HG02840 (cell line): ENCODE measurements at regions not wholly inside any gene's neighbourhood (a gene's known extent, or its start where the extent isn't known, plus 50 kb on each side); places are given as distances from the start of the nearest gene placed in this dataset.
"Not testable (repeated sequence)": the region's sequence is repeated elsewhere in the genome, so short reads cannot be mapped to it uniquely, and the experiment has no call there.

Experiments
- ATAC-seq: cut with Tn5 transposase; IDR thresholded peaks from one replicate; pipeline ENCODE4 v1.9.1; 2021; ENCODE audit warnings: mild to moderate bottlenecking, moderate library complexity, moderate number of reproducible peaks; ENCODE audit not compliant: unreplicated experiment, low FRiP score

DNA sequence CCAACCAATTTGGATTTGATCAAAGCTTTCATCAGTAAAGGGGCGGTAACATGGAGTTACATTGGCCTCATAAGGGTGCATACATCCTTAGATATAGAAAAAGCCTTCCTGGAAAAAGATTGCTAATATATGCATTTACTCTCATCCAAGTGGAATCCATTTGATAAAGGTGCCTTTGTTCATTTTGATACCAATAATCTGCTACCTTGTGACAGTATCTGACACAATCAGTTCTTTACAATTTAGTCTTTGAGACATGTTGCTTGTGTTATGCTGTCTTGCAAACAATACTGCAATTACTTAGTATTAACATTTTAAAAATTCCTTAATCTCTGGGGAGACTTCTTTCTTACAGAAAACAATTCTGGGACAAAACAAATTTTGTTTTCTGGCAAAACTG is 654.4 kb upstream of the SLC35B3 start:
- no peak for ATAC-seq

DNA sequence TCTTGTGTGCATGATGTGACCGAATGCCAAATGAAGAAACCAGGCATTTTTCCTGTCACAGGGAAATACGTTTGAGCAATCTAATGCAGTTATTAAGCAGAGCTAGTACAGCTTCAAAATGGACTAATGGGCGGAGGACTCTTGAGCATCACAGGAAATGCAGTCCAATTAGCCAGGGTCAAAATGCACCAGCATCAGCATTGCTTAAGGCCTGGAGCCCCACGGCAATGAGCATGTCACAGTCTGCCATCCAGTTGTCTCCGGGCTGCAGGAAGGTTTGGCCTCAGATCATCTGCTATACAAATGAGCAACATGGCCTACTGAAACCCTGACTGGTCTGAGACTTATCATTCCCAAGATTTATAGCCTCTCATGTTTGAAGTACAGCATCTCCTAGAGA is 652.1 kb upstream of the SLC35B3 start:
- no peak for ATAC-seq

DNA sequence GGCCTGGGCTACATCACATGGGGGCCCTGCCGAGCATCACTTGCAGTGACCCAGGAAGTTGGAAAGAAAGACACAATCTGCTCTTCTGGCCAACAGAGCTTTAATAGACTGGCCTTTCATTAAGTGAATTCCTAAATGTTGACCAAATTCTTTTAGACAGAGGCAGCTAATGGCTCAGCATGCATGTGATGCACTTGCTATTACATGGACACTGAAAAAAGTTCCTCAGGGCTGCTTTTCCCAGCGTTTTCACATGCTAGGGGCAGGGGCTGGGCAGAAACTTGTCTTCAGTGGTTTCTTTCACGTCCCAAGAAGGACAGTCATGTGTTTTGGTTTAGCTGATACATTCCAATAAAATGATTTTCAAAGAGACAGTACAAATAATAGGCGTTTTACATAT is 651.0 kb upstream of the SLC35B3 start:
- ATAC-seq, result no peak

DNA sequence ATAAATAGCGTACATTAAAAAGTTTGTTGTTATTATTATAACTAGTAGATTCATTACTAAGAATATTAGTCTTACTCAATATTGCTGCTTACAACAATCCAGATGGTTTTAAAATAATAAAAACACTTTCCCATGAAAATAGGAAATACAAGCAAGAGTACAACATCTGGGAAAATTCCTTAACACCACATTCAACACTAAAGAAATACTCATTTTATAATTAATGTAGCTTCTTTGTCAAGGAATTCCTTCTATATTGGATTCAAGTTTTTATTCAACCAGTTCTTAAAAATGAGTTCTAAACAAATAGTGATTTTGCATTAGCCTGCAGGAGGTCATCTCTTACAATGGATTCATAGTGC is 650.3 kb upstream of the SLC35B3 start:
- ATAC-seq, result no peak

DNA sequence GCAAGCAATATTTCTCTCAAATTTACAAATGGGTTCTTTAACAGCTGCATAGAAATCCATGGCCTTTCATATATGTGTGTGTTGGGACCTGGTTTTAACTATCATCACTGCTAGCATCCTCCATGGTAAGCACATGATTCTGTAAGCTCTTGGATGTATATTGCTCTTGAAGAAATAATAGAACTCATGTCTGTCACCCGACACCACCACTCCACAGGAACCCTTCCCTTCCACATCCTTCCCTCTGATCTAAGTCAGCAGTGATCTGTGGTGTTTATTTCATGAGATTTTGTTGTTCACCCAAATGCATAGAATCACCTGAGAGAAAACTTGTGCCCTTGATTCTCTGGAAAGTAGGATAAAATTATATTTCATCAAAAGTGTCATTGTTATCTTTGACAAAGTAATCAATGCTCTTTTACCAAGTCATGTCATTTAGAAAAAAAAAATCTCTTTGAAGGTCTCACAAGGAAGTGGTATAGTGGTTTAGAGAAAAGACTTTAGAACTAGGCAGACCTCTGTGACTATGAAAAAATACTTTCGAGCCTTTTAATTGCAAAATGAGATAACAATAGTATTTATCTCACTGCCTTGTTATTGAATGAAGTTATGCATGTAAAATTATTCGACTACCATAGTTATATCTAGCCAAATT is 649.8 kb upstream of the SLC35B3 start:
- ATAC-seq, result no peak

DNA sequence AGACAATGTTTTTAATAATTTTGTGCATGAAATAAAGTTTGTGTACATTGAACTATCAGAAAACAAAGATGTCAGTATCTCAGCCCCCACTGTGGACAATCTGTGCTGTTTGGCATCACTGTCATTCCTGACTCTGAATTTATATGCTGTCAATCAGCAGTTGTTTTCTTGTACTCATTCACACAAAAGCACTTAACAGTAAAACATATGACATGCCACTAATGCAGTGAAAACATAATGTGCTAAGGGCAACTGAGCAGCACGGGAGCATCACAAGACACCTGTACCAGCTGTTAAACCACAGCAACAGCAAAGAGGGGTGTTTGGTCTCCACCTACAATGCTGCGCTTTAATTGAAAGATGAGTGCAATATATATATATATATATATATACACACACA is 647.8 kb upstream of the SLC35B3 start:
- ATAC-seq, result no peak

DNA sequence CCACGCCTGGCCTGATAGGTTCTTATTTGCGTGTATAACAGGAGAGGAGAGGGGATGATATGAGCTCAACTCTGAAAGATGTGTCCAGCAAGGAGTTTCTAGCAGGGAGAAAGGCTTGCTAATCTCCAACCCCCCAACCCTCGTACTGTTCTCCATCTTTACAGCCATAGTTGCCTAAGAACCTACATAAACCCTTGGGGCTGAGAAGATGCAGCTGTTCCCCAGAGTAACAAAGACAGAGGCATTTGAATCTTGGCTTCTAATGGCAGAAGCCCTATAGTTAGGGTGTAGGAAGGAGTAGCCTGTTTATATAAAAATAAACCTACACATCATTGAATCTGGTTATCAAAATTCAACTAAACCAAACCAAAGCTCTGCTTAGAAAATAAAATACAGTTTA is 631.4 kb upstream of the SLC35B3 start:
- no peak for ATAC-seq

DNA sequence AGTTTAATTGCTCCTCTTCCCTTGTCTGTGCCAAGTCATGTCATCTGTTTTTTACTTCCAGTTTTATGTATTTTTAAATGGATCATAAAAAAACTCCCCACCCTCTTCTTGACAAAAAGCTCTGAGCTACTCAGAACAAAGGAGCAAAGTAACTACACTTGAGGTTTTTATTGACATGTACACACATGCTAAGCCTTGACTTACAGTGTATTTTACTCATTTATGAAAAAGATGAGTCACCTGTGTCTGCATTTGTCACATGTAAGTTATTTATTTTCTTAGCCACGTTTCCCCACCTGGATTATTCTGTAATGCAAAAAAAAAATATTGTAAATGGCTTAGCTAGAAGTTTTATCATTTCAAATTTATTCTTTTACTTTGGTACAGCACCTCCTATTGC is 628.8 kb upstream of the SLC35B3 start:
- ATAC-seq, result no peak

DNA sequence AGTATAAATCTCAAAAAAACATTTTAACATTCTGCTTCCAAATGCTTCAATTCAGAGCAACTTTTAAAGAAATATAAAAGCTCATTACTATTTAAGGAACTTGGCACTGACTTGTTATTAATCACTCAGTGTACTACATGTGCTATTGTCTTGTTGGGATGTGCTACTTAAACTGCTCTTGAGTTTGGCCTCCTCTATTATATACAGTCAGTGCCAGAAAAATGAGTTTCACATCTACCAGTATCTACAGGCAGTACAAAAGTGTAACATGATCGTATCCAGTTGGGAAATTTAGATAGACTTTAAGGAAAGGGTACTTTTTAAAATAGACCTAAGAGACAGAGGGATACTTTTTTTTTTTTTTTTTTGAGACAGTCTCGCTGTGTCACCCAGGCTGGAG is 627.3 kb upstream of the SLC35B3 start:
- no peak for ATAC-seq

DNA sequence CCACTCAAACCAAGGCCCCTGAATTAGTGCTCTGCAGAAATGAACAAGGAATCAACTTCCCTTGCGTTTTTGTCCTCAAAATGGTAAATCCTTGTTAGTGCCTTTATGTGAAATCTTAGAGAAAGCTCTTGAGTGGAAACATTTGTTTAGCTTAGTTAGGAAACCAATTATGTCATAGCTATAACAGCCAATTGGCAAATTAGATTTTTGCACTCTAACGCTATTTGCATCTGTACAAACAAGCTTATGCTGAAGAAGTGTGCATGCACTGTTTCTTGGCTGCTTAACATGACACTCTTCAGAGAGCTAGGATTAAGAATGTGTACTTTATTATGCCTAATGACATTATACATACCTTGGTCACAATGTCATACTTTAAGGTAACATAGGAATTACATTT is 622.6 kb upstream of the SLC35B3 start:
- ATAC-seq, result no peak

DNA sequence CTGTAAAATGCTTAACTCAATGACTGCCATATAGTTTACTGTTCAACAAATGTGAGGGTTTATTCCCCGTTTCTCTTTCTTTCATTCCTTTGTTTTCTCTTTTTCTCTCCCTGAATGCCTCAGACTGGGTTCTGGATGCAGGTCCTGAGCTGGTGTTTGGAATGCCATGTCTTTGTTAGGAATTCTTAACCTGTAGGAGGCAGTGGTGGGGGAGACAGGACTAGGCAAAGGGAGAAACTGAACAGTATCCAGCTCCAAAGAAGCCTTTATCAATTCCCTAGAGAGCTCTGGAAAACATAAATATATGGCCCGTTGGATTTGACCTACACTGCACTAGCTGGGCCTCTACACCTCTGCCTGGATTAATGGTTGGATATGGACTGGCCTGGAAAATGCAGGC is 621.2 kb upstream of the SLC35B3 start:
- no peak for ATAC-seq

DNA sequence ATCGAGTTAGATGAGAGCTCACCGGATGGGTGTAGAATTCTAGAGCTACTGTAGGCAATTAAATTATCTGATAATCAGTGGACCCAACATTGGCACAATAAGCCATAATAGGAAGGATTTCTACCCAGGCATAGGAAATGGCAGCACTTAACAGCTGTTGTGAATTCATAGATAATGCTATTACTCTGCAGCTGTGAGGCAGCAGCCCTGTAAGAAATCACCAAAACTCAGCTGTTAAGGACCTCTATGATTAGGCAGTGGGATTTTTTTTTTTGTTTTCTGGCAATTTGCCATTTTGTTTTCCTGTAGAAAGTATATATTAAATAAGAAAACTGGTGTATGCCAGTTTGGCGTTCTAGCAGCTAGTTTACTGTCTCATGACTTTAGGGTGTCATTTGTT is 609.1 kb upstream of the SLC35B3 start:
- no peak for ATAC-seq

DNA sequence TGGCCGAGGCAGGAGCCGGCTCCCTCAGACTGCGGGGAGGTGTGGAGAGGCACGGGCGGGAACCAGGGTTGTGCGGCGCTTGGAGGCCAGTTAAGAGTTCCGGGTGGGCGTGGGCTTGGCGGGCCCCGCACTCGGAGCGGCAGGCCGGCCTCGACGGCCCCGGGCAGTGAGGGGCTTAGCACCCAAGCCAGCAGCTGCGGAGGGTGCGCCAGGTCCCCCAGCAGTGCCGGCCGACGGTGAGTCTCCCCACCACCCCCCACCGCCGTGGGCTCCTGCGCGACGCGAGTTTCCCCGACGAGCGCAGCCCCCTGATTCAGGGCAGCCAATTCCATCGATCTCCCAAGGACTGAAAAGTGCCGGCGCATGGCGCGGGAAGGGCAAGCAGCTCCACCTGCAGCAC is 605.4 kb upstream of the SLC35B3 start:
- ATAC-seq, result no peak

DNA sequence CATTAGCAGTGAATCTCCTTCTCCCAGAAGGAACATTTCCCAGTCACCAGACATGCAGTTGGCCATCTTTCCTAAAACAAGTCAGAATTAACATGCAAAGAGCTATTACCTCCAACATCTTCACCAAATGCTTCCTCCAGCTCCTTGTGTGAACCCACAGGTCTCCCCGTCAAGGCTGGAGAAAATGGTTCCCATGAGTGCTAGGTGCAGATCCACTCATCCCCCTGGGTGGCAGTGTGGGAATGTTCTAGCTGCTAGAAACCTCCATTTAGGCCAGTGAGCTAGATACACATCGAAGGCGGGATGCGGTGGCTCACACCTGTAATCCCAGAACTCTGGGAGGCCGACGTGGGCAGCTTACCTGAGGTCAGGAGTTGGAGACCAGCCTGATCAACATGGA is 603.9 kb upstream of the SLC35B3 start:
- ATAC-seq, result no peak

DNA sequence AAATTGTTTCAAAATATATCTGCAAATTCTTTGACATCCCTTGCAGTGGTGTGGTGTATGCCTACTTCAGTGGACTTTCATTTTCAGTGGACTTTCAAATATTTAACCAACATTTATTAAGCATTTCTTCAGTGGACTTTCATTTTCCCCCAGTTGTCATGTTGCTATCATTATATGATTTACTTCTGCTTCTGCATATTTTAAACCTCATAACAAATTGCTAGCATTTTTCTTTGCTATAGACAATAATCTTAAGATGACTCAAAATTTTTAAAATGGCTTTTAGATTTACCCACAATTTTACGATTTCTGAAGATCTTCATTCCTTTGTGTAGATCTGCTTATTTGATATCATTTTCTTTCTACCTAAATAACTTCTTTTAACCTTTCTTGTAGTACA is 592.7 kb upstream of the SLC35B3 start:
- ATAC-seq, result no peak

DNA sequence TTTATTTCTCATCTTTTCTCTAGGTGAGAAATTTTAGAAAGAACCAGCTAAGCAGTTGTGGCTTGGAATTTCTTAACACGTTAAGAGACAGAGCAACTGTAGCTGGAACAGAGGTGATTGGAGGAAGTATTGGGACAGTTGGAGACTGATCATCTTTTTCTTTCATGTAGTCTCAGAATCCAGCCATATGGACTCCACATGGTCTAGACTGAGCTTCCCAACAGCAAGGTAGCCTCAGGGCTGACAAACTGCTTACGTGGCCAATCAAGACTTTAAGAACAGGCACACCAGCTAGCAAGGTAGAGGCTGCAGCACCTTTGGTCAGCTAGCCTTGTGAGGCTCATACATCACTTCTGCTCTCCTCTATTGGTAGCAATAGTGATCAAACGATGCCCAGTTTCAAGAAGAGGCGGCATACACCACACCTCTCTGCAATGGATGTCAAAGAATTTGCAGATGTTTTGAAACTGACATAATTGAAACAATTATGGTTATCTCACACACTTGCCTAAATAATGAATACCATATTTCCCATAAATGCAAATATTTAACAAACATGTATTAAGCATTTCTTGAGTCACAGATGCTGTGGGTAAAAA is 590.5 kb upstream of the SLC35B3 start:
- no peak for ATAC-seq

DNA sequence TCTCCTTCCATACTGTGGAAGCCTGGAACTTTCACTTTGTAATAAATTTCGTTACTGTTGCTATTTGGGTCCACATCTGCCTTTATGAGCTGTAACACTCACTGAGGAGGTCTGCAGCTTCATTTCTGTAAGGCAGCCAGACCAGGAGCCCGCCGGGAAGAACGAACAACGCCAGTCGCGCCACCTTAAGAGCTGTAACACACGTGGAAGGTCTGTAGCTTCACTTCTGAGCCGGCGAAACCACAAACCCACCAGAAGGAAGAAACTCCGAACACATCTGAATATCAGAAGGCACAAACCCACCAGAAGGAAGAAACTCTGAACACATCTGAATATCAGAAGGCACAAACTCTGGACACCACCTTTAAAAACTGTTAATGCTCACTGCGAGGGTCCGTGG is 589.9 kb upstream of the SLC35B3 start:
- ATAC-seq, result no peak

DNA sequence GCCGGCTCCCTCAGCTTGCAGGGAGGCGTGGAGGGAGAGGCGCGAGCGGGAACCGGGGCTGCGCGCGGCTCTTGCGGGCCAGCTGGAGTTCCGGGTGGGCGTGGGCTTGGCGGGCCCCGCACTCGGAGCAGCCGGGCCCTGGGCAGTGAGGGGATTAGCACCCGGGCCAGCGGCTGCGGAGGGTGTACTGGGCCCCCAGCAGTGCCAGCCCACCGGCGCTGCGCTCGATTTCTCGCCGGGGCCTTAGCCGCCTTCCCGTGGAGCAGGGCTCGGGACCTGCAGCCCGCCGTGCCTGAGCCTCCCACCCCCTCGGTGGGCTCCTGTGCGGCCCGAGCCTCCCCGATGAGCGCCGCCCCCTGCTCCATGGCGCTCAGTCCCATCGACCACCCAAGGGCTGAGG is 588.9 kb upstream of the SLC35B3 start:
- ATAC-seq, result not testable (repeated sequence)

DNA sequence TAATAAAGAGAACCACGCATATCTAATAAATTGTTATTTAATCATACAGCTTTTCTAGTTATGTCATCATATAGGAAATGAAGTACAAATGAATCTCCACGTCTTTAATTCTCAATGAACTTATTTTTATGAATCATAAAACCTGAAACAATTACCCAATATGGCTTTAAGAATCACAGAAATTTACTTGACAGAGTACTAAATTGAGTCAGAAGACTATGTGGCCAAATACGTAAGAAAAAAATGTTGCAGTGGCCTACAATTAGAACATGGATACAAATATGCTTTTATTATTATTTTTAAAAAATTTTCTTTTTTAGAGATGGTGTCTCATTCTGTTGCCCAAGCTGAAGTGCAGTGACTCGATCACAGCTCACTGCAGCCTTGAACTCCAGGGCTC is 584.7 kb upstream of the SLC35B3 start:
- no peak for ATAC-seq

DNA sequence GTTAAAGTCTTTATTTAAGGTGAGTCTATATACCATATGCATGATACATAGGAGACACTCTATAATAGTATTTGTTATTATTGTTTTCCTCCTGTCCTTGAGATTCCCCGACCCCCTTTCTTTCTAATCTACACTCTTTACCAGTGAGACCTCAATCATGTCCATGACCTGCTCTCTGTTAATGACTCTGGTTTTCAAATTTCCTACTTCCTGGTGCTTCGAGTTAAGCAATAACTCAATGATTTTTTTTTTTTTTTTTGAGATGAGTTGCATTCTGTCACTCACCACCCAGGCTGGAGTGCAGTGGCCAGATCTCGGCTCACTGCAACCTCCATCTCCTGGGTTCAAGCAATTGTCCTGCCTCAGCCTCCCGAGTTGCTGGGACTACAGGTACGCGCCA is 574.6 kb upstream of the SLC35B3 start:
- no peak for ATAC-seq

DNA sequence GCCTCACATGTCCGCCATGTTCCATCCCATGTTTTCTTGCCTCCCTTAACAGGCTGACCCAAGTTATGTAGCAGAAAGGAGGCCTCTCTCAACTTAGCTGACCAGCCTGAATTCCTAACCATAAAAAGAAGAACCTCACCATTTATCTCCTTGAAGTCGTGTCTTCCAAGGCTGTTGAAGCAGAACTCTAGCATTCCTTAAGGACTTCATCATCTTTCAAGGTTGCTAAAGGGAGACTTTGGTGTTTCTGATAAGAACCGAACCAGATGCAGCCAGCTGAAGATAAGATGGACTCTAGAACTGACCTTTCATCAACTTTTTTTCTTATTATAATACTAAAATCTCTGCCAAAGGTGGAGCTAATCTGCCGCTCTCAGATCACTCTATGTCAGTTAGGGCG is 571.7 kb upstream of the SLC35B3 start:
- no peak for ATAC-seq

DNA sequence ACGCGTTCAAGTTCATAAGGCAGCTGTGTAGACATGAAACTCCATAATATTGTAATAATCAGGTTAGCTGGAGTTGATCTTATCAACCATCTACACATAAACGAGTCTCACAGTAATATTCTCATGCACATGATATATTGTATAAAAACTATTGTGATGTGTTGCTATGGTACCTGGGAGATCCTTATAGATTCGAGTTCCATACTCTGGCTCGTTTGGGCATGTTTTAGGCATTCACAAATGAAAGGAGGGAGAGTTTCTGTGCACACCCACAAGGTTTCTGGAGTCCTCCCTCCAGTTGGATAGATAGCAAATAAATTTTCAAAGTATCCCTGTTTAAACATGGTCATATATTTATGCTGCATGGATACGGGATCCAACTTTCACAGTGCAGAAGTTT is 567.5 kb upstream of the SLC35B3 start:
- ATAC-seq, result no peak

DNA sequence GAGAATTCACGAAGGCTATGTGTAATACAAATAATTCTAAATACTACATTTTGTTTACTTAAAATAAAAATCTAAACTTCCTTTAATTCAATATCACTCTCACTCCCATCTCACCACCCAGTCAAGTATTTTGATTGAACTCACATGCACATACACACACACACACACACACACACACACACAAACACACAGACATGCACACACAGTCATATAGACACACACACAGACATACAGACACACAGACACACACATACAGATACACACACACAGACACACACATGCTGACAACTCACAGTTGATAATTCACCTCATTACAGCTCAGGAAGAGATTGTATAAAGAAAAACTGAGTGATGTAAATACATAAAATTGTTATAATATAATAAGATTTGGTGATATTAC is 559.8 kb upstream of the SLC35B3 start:
- no peak for ATAC-seq
